ENCODE measurements at regions not wholly inside any gene's neighbourhood (a gene's known extent, or its start where the extent isn't known, plus 50 kb on each side); places are given as distances from the start of the nearest gene placed in this dataset.
"Not testable (repeated sequence)": the region's sequence is repeated elsewhere in the genome, so short reads cannot be mapped to it uniquely, and the experiment has no call there.

GRCh38 chr3:144893980-144894379, 922.4 kb downstream of the DIPK2A start:
- no peaks in the 10 kb centered on the region for H3K27me3 Mint-ChIP-seq
- no peak for DNase-seq
- intact Hi-C loops (cut with micrococcal nuclease): no loop called here
- H3K36me3 Mint-ChIP-seq (ENCODE audit: low read depth): no peaks in the 10 kb centered on the region
- no peak overlapping the region for H3K4me3 Mint-ChIP-seq
- H3K9me3 Mint-ChIP-seq: no peaks in the 10 kb centered on the region
- H3K4me1 Mint-ChIP-seq: no peaks in the 10 kb centered on the region
- no peak overlapping the region for H3K27ac Mint-ChIP-seq

DNA sequence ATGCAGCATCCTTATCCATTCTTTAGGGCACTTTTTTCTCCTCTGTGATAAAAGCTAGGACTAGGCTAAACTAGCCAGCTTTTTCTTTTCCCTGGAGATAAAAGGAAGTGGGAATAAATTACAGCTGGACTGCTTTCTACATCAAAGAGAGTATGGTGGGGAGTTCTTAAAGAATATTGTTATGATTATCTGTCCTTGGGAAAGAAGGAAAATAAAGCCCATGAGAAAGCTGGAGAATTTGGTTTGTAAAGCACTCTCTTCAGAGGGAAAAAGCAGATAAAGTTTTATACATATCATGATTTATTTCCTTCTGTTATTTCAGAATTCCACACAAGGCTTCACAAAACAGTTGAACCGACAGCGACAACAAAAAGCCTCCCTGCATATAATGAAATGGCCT, 923.0 kb downstream of the DIPK2A start:
- H3K36me3 Mint-ChIP-seq (ENCODE audit: low read depth): no peaks in the 10 kb centered on the region
- H3K4me1 Mint-ChIP-seq: no peaks in the 10 kb centered on the region
- H3K4me3 Mint-ChIP-seq: no peak overlapping the region
- no peaks in the 10 kb centered on the region for H3K9me3 Mint-ChIP-seq
- intact Hi-C loops (cut with micrococcal nuclease): no loop called here
- DNase-seq: no peak
- H3K27me3 Mint-ChIP-seq: no peaks in the 10 kb centered on the region
- H3K27ac Mint-ChIP-seq: no peak overlapping the region

DNA sequence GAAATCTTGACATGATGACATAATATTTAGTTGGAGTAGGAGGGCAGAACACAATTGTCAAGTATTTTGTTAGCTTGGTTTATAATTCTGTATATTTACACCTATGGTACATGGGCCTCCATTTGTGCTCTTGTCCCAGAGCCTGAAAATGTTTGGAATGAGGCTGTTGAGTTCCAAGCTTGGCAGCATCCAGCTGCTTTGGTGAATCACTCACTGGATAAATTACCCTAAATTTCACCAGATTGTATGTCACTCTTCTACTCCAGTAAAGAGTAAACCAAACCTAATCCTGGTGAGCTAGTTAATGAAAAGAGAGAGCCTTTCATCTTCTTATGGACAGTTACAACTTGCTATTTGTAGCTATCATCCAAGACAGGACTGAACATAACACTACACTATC, 928.7 kb downstream of the DIPK2A start:
- intact Hi-C loops (cut with micrococcal nuclease): no loop called here
- no peak overlapping the region for H3K4me3 Mint-ChIP-seq
- no peak for DNase-seq
- H3K27me3 Mint-ChIP-seq: no peaks in the 10 kb centered on the region
- no peaks in the 10 kb centered on the region for H3K9me3 Mint-ChIP-seq
- no peaks in the 10 kb centered on the region for H3K4me1 Mint-ChIP-seq
- no peak overlapping the region for H3K27ac Mint-ChIP-seq
- no peaks in the 10 kb centered on the region for H3K36me3 Mint-ChIP-seq (ENCODE audit: low read depth)

GRCh38 chr3:144907581-144907980, 936.0 kb downstream of the DIPK2A start:
- H3K36me3 Mint-ChIP-seq (ENCODE audit: low read depth); H3K9me3 Mint-ChIP-seq; intact Hi-C loops (cut with micrococcal nuclease); H3K4me1 Mint-ChIP-seq; H3K27me3 Mint-ChIP-seq; DNase-seq; H3K4me3 Mint-ChIP-seq; H3K27ac Mint-ChIP-seq: not testable (repeated sequence)

DNA sequence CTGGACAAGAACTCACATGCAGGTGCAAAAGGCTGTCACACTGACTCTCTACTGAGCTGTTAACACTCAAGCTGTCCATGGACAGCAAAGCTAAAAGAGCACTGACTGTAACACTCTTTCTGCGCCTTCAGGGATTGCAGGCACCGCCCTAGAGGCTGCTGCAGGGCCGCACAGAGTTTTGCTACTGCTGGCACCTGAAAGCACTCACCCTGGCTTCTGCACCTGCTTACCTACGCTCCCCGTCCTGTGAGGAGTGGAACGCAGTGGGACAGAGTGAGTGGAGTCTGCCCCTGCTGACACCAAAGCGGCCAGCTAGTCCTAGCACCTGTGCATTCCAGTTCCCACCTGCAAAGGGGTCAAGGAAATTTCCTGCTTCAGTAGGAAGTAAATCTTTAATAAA, 941.3 kb downstream of the DIPK2A start:
- intact Hi-C loops (cut with micrococcal nuclease): no loop called here
- H3K4me1 Mint-ChIP-seq: no peaks in the 10 kb centered on the region
- H3K4me3 Mint-ChIP-seq: no peak overlapping the region
- no peak overlapping the region for H3K27ac Mint-ChIP-seq
- H3K27me3 Mint-ChIP-seq: no peaks in the 10 kb centered on the region
- H3K9me3 Mint-ChIP-seq: peaks cover 4% of the 10 kb centered on the region
- DNase-seq: no peak
- no peaks in the 10 kb centered on the region for H3K36me3 Mint-ChIP-seq (ENCODE audit: low read depth)

DNA sequence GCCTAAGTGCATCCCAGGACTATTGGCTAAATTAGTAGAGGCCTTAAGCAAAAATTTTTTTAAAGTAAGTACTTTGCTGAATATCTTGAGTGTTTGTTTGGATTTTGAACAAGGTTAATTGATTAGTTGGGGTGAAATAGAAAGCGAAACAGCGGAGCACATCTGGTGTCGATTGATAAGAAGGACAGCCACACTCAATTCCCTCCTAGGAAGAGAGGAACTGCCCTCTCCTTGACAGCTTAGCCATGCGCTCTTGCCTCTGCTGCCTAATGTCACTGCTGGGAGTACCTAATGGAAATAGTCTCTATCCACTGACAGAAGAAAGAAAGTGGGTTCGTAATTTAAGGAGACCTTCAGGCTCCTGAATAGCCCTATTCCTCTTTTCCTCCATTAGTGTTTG, 943.6 kb downstream of the DIPK2A start:
- no peak for DNase-seq
- Mint-ChIP-seq H3K27ac (no peak overlapping the region), H3K4me3 (no peak overlapping the region), H3K9me3 (no peaks in the 10 kb centered on the region), H3K27me3 (no peaks in the 10 kb centered on the region), H3K36me3 (ENCODE audit: low read depth) (no peaks in the 10 kb centered on the region), H3K4me1 (no peaks in the 10 kb centered on the region)
- intact Hi-C loops (cut with micrococcal nuclease): no loop called here

DNA sequence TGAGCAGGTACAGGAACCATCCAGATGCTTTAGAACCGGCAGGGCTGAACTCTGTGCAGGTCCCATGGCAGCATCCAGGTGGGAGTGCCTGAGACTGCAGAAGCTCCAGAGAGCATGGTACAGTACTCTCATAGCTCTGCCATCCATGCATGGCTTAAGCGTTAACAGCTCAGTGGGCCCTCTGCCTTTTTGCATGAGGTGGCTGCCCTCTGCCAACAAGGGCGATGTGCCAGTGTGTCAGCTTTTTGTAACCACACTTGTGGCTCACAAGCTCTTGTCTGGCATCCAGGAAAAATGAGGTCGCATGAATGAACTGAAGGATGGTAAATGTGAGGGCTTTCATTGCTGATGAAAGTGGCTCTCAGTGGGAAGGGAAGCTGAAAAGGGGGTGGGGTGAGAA, 950.1 kb downstream of the DIPK2A start:
- intact Hi-C loops (cut with micrococcal nuclease): no loop called here
- H3K27me3 Mint-ChIP-seq: no peaks in the 10 kb centered on the region
- H3K4me1 Mint-ChIP-seq: no peaks in the 10 kb centered on the region
- H3K27ac Mint-ChIP-seq: no peak overlapping the region
- no peaks in the 10 kb centered on the region for H3K36me3 Mint-ChIP-seq (ENCODE audit: low read depth)
- DNase-seq: no peak
- no peak overlapping the region for H3K4me3 Mint-ChIP-seq
- no peaks in the 10 kb centered on the region for H3K9me3 Mint-ChIP-seq

GRCh38 chr3:144923046-144923775, 951.6 kb downstream of the DIPK2A start:
- H3K4me1 Mint-ChIP-seq: no peaks in the 10 kb centered on the region
- H3K36me3 Mint-ChIP-seq (ENCODE audit: low read depth): no peaks in the 10 kb centered on the region
- no peak overlapping the region for H3K27ac Mint-ChIP-seq
- no peaks in the 10 kb centered on the region for H3K27me3 Mint-ChIP-seq
- DNase-seq: no peak
- H3K9me3 Mint-ChIP-seq: no peaks in the 10 kb centered on the region
- intact Hi-C loops (cut with micrococcal nuclease): no loop called here
- no peak overlapping the region for H3K4me3 Mint-ChIP-seq

GRCh38 chr3:144930431-144930830, 958.8 kb downstream of the DIPK2A start:
- Mint-ChIP-seq H3K27ac (no peak overlapping the region), H3K36me3 (ENCODE audit: low read depth) (no peaks in the 10 kb centered on the region), H3K4me1 (no peaks in the 10 kb centered on the region), H3K27me3 (no peaks in the 10 kb centered on the region), H3K9me3 (no peaks in the 10 kb centered on the region), H3K4me3 (no peak overlapping the region)
- DNase-seq: no peak
- intact Hi-C loops (cut with micrococcal nuclease): no loop called here

- intact Hi-C loops (cut with micrococcal nuclease): no loop called here
- Mint-ChIP-seq H3K36me3 (ENCODE audit: low read depth) (no peaks in the 10 kb centered on the region), H3K27me3 (no peaks in the 10 kb centered on the region), H3K4me3 (no peak overlapping the region), H3K27ac (no peak overlapping the region), H3K9me3 (no peaks in the 10 kb centered on the region), H3K4me1 (no peaks in the 10 kb centered on the region)
- no peak for DNase-seq
These were observed 960.0 kb downstream of the DIPK2A start for GRCh38 chr3:144931590-144931989.

- H3K4me1 Mint-ChIP-seq: no peaks in the 10 kb centered on the region
- H3K36me3 Mint-ChIP-seq (ENCODE audit: low read depth): no peaks in the 10 kb centered on the region
- intact Hi-C loops (cut with micrococcal nuclease): no loop called here
- no peaks in the 10 kb centered on the region for H3K9me3 Mint-ChIP-seq
- H3K27me3 Mint-ChIP-seq: no peaks in the 10 kb centered on the region
- DNase-seq: no peak
- no peak overlapping the region for H3K27ac Mint-ChIP-seq
- no peak overlapping the region for H3K4me3 Mint-ChIP-seq
These were observed 970.6 kb downstream of the DIPK2A start for GRCh38 chr3:144942093-144942837.

DNA sequence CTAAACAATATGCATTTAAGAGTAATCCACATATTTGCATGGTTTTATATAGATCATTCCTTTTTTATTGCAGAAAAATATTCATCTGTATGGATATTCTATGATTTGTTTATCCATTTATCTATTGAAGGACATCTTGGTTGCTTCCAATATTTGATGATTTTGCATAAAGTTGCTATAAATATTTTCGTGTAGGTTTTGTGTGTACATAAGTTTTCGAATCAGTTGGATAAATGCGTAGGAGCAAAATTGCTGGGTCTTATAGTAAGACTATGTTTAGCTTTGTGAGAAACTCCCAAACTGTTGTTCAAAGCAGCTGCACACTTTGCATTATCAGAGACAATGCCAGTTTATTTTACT, 971.2 kb downstream of the DIPK2A start:
- intact Hi-C loops (cut with micrococcal nuclease): no loop called here
- Mint-ChIP-seq H3K4me3 (no peak overlapping the region), H3K27me3 (no peaks in the 10 kb centered on the region)

DNA sequence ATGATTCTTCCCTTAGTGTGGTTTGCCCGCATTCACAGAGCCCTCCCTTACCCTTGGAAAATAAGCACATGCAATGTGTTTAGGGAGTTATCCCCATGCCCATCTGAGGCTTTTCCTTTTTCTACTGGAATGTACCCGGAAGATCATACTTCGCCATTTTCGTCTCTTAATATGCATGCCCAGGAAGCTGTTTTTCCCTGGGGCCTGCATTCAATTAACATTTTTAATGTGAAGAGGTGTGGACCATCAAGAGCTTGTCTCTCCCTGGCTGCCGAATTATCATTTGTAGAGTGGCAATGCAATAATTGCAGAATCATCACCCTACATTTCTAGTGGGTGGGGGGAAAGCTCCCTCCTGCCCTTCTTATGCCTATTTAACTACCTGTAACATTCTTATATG, 976.3 kb downstream of the DIPK2A start:
- no peaks in the 10 kb centered on the region for H3K36me3 Mint-ChIP-seq (ENCODE audit: low read depth)
- no peaks in the 10 kb centered on the region for H3K27me3 Mint-ChIP-seq
- intact Hi-C loops (cut with micrococcal nuclease): no loop called here
- H3K9me3 Mint-ChIP-seq: no peaks in the 10 kb centered on the region
- H3K4me1 Mint-ChIP-seq: no peaks in the 10 kb centered on the region
- H3K27ac Mint-ChIP-seq: no peak overlapping the region
- no peak overlapping the region for H3K4me3 Mint-ChIP-seq
- no peak for DNase-seq

More for the DNA sequence above, 971.2 kb downstream of the DIPK2A start:
- no peaks in the 10 kb centered on the region for H3K36me3 Mint-ChIP-seq (ENCODE audit: low read depth)
- H3K4me1 Mint-ChIP-seq: no peaks in the 10 kb centered on the region
- no peaks in the 10 kb centered on the region for H3K9me3 Mint-ChIP-seq
- H3K27ac Mint-ChIP-seq: no peak overlapping the region
- DNase-seq: no peak

- H3K4me3 Mint-ChIP-seq: no peak overlapping the region
- H3K36me3 Mint-ChIP-seq (ENCODE audit: low read depth): no peaks in the 10 kb centered on the region
These were observed 977.1 kb downstream of the DIPK2A start for GRCh38 chr3:144948711-144949110.

DNA sequence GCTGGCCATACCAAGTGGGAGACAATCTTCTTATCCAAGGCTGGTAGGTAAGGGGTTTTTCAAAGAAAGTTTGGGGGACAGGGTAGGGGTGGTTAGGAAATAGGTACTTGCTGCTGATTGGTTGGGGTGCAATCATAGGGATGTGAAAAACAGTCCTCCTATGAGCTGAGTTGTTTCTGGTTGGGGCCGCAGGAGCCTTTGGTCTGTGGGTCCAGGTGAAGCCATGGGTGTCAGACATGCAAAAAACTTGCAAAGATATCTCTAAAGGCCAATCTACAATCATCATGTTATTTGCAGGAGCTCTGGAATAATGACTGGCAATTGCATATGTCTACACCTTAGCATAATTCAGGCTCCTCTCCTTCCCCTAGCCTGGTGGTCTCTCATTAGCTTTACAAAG, 982.3 kb downstream of the DIPK2A start:
- no peak overlapping the region for H3K4me3 Mint-ChIP-seq
- no peak for DNase-seq
- intact Hi-C loops (cut with micrococcal nuclease): no loop called here

More at GRCh38 chr3:144948711-144949110, 977.1 kb downstream of the DIPK2A start:
- intact Hi-C loops (cut with micrococcal nuclease): no loop called here
- no peaks in the 10 kb centered on the region for H3K4me1 Mint-ChIP-seq
- H3K27ac Mint-ChIP-seq: no peak overlapping the region
- H3K27me3 Mint-ChIP-seq: no peaks in the 10 kb centered on the region
- no peak for DNase-seq
- no peaks in the 10 kb centered on the region for H3K9me3 Mint-ChIP-seq

More for the DNA sequence above, 982.3 kb downstream of the DIPK2A start:
- Mint-ChIP-seq H3K27ac (no peak overlapping the region), H3K9me3 (no peaks in the 10 kb centered on the region), H3K27me3 (no peaks in the 10 kb centered on the region), H3K4me1 (no peaks in the 10 kb centered on the region), H3K36me3 (ENCODE audit: low read depth) (no peaks in the 10 kb centered on the region)
